ENCODE measurements at regions not wholly inside any gene's neighbourhood (a gene's known extent, or its start where the extent isn't known, plus 50 kb on each side); places are given as distances from the start of the nearest gene placed in this dataset.

GRCh38 chr13:89737051-89737450 lies 1610.4 kb upstream of the MIR17HG start:
- no peak overlapping the region for H4K8ac ChIP-seq (ENCODE audit: low read depth in 2 of 2, low read length in 2 of 2)
- peaks cover 3% of the 10 kb centered on the region; the same call in 1 of the 2 replicates for H3K9me3 ChIP-seq (ENCODE audit: control insufficient read depth, insufficient read depth, low read length)
- no peak overlapping the region for H2AFZ ChIP-seq (replicated peaks; ENCODE audit: low read length, poor library complexity)
- H4K20me1 ChIP-seq (ENCODE audit: insufficient read depth, low read length), result no peaks in the 10 kb centered on the region
- no peaks in the 10 kb centered on the region for H3K27me3 ChIP-seq (ENCODE audit: control insufficient read depth, insufficient read depth, low read length)
- intact Hi-C loops (cut with micrococcal nuclease) (no loop called here), dilution Hi-C loops (cut with HindIII; ENCODE audit: low sequenced_read_pairs, unreplicated experiment) (no loop called here), in situ Hi-C loops (cut with MboI; ENCODE audit: low sequenced_read_pairs) (no loop called here)
- no peak overlapping the region for H3K14ac ChIP-seq (replicated peaks; ENCODE audit: low read depth, low read length)
- H4K91ac ChIP-seq (ENCODE audit: insufficient read depth, low read depth, low read length), result no peak overlapping the region
- 100% methylated on average over 1 of the region's 2 CpGs; no CpG with 5 or more reads in 1 of the 2 experiments for WGBS, 2 experiments (ENCODE audit: extremely low coverage in 2 of 2, insufficient read length in 1 of 2)
- H3K36me3 ChIP-seq (ENCODE audit: control insufficient read depth, insufficient read depth, low read length), result no peaks in the 10 kb centered on the region
- H3K9ac ChIP-seq (ENCODE audit: low read depth, low read length), result no peak overlapping the region
- CTCF ChIA-PET, result interaction anchor here (0.6 kb wide), 1 partner anchor 107 kb away, joined by 3 read pairs; no protein-coding TSS in a partner anchor
- no peak overlapping the region for H3K27ac ChIP-seq (ENCODE audit: insufficient read depth, low read length)
- no peaks in the 10 kb centered on the region for H3K79me1 ChIP-seq (ENCODE audit: low read depth in 1 of 2, low read length in 2 of 2)
- DNase-seq, result no peak
- H3K23ac ChIP-seq (ENCODE audit: low read depth, low read length), result no peak overlapping the region
- TF ChIP-seq USF2 (IDR thresholded peaks at IDR 0.05; ENCODE audit: low read depth, low read length), result no peak
- TF ChIP-seq CHD1 (IDR thresholded peaks at IDR 0.05; ENCODE audit: low read depth, low read length), result no peak
- TF ChIP-seq CEBPB (IDR thresholded peaks at IDR 0.05; ENCODE audit: low read depth, low read length), result no peak
- no peak overlapping the region for H2BK15ac ChIP-seq (ENCODE audit: low read depth, low read length)
- no peak overlapping the region for H2BK20ac ChIP-seq (ENCODE audit: low read depth, low read length)
- H2AK5ac ChIP-seq (ENCODE audit: low read depth, low read length), result no peak overlapping the region
- no peak for ATAC-seq (ENCODE audit: low read depth)
- POLR2A ChIA-PET (ENCODE audit: unreplicated experiment), result no interaction called here
- no peak overlapping the region for H3K18ac ChIP-seq (ENCODE audit: low read depth, low read length)
- no peak overlapping the region for H2AK9ac ChIP-seq (replicated peaks; ENCODE audit: low read depth, low read length, poor library complexity)
- H2BK5ac ChIP-seq (ENCODE audit: low read depth, low read length, poor library complexity, severe bottlenecking), result no peak overlapping the region
- H3K4me2 ChIP-seq (ENCODE audit: low read depth, low read length), result no peak overlapping the region
- no TSS peak for BruUV-seq (replicated peaks)
- no peak overlapping the region for H2BK120ac ChIP-seq (ENCODE audit: low read depth, low read length)
- H3K56ac ChIP-seq (ENCODE audit: extremely low read depth, insufficient read depth, low read length), result no peak overlapping the region
- no peak overlapping the region for H3K4ac ChIP-seq (ENCODE audit: low read depth, low read length)
- no peaks in the 10 kb centered on the region for H3K9me1 ChIP-seq (ENCODE audit: insufficient read depth, low read length)
- H3K4me3 ChIP-seq (ENCODE audit: insufficient read depth, low read depth, low read length), result no peak overlapping the region
- H3K4me1 ChIP-seq (ENCODE audit: control insufficient read depth, insufficient read depth, low read length), result no peaks in the 10 kb centered on the region
- H4K5ac ChIP-seq (ENCODE audit: low read depth, low read length), result no peak overlapping the region

All from IMR-90 (cell line).